ENCODE measurements at regions not wholly inside any gene's neighbourhood (a gene's known extent, or its start where the extent isn't known, plus 50 kb on each side); places are given as distances from the start of the nearest gene placed in this dataset.
"Not testable (repeated sequence)": the region's sequence is repeated elsewhere in the genome, so short reads cannot be mapped to it uniquely, and the experiment has no call there.

DNA sequence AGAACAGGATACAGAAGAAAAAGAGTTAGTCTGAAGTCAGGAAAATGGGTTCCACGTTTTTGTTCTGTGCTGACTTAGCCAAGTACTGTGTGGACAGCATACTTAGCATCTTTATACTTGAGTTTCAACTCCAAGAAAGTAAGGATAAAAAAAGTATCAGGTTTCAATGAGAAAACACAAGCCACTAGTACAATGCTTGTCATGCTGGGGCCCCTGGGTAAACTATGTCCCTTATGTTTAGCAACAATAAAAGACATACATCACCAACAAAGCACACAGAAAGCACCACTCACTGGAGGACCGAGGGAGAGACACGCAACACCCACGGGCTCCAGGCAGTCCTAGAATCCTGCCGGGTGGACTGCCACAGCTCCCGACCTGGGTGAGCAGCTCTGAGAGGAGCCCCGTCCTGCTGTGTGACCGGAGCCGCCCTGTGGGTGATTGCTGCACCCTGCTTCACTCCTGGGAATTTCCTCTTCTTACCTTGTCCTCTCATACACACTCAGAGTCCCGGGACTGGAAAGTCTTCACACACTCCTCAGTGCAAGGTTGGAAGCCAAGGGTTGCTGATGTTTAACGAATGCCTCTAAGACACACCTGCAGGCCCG is 890.5 kb downstream of the BRD1 start:
- DNase-seq: no peak

DNA sequence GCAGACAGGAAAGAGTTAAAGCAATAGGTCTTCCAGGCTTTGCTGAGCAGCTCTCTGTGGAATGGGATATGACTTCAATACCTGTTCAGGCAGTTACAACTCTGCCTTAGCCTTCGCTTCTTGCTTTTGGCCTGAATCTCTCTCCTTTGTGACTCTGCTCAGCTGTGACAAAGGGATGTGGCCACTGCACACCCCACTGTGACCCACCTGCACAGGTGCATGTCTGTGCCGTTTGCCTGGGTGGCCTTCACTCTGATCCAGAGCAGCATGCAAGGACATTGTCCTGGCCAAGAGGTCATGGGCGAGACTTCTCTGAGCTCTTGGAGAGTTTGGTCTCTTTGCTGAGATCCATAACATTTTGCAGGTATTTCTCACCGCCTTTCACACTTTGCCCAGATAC is 891.3 kb downstream of the BRD1 start:
- no peak for DNase-seq

DNA sequence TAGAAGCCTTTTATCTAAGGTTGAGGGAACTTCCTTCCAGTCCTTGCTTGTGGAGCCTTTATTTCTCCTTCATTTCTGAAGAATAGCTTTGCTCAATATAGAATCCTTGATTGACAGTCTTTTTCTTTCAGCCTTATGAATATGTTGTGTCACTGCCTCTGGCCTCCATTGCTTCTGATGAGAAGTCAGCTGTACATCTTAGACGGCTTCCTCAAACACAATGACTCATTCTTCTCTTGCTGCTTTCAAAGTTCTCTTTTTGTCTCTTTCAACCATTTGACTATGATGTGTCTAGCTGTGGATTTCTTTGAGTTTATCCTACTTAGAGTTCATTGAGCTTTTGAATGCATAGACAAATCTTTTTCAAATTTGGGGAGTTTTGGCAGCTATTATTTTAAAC is 893.2 kb downstream of the BRD1 start:
- no peak for DNase-seq

DNA sequence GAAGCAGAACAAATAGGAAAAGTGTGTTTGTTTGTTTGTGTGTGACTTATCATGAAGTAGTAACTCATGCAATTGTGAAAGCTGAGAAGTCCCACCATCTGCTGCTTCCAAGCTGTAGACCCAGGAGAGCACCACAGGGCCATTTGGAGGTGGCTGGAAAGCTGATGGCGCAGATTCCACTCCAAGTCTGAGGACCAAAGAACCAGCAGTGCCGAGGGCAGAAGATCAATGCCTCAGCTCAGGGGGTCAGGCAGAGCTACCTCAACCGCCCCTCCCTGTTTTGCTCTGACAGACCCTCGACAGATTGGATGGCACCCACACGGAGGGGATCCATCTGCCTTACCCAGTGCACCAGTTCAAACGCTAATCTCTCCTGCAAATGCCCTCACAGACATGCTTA is 896.2 kb downstream of the BRD1 start:
- no peak for DNase-seq

DNA sequence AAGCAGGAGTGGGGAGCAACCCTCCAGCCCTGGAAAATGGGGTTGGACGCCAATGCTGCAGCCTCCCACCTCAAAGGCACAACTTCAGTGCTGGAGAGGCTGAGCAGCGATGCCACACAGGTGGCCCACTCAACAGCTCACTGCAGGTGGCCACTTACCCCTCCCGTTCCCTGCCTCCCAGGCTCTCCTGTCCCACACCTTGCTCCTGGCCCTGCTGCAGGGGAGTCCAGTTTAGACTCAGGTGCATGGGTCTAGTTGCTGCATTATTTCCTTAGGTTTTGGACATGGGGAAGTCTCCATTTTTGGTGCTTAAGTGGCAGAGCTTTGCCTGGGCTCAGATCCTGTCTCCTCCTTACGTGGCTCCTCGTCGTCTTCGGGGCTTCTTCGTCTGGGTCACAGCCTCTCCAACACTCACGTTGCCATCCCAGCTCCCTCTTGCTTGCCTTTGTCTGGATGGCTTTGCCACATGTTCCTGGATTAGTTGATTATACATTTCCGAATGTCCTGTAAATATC is 898.3 kb downstream of the BRD1 start:
- no peak for DNase-seq

DNA sequence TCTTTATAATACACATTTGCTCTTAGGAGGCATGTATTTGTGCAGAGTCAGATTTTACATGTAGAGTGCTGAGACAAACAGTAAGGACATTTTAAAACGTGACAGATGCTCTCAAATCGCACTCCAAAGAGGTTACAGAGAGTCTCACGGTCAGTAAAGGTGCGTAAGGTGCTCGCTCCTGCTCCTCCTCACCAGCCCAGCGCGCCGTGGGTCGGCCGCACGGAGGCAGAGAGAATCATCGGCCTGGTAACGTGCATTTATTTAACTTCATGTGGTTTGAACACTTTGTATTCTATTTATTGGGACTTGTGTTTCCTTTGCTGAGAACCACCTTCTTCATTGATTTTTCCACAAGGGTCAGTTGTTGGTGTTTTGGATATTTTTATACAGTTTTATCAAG is 900.1 kb downstream of the BRD1 start:
- DNase-seq: no peak

DNA sequence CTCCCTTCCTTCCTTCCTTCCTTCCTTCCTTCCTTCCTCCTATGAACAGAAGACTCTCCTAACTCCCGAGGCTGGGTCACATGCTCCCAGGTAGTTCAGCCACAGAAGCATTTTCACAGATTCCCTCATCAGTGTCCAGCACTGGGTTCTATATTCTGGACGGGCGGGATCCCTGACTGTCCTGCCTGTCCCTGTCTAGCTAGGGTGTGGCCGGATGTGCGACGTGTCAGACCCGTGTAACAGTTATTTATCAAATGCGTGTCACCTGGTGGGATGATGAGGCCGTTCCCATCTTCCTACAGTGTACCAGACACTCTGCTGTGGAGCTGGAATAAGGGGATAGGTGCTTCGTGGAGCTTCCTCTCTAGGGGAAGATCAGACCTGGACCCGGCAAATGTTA is 901.0 kb downstream of the BRD1 start:
- DNase-seq: no peak

DNA sequence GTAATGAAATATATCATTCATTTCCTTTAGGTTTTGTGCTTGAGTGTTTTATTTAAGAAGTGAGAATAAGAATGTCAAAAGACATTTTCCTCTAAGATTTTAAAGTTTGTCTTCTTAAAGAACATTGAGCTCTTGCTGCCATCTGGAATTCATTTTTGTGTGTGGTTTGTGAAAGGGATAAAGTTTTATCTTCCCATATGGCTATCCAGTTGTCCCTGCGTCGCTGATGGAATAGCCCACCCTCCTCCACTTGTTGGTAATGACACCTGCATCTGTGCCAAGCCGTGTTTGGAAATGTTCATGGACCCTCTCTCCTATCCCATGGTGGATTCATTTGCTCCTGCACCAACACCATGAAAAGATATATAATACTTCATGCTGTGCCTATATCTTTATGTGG is 901.5 kb downstream of the BRD1 start:
- no peak for DNase-seq

DNA sequence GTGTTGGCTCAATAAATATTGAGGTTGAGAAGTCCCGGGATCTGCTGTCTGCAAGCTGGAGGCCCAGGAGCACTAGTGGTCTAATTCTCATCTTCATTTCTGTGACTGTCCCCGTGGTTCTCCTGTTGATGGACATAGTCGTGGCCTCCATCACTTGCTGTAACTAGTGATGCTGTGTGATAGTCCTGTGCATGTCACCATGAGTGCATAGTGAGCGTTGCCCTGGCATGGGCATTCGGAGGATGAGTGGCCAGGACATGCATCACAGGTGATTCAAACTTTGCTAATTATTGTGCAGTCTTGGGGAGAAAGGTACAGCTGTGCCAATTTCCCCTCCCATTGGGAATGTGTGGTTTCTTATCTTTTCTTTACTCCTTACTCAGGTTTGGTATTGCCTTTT is 902.2 kb downstream of the BRD1 start:
- DNase-seq: no peak

DNA sequence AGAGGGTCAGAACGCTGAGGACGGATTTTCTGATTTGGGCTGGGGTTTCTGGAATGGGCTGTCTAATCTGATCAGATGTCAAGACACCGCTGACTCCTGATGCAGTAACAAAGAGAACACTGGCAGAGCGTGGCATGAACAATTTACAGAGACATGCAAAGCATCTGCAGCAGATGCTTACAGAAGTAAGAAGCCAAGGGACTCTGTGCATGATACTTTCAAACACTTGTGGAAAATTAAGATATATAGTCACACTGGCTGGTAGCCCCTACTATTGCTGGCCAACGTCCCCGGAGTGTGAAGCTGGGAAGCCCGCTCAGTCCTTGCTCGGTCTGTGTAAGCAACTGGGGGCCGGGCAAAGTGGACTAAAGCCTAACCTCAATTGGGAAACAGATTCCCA is 903.7 kb downstream of the BRD1 start:
- DNase-seq: no peak

DNA sequence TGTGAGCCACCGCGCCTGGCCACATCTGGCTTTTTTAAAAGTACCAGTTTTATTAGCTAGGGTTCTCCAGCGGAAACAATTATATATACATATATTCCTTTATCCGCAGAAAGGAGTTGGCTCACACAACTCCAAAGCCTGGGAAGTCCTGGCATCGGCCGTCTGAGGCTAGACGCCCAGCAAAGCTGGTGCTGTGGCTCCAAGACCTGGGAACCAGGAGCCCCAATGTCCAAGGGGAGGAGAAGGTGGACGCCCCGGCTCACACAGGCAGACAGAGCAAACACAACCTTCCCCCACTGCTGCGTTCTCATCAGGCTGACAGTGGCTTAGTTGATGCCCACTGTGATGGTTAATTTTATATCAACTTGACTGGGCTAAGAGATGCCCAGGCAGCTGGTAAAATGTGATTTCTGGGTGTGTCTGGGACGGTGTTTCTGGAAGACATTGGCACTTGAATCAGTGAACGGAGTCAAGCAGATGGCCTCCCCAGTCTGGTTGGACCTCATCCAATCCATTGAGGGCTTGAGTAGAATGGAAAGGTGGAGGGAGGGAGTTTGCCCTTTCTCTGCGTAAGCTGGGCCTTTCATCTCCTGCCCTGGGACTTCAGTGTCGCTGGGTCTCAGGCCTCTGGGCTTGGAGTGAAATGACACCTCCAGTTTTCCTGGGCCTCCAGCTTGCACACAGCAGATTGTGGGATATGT is 904.4 kb downstream of the BRD1 start:
- no peak for DNase-seq

DNA sequence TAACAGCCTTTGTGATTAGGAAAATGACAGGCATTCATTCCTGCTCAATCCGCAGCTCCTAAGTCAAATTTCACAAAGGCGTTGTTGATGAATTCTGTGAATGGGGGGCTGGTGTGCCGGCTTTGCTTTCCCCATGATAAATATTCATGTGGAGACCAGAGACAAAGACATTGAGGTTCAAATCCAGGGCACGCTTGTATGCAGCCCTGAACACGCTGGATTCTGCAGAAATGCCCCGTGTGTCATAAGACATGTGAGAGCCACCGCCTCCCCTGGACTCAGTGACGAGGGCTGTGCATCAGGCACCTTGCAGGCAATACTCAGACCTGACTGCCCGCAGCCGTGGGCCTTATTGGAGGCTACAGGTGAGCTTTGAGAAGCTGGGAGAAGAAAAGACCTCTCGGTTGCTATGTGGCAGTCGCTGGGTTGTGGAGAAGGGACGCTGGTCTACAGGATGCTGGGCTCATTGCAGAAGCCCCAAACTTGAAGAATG is 906.2 kb downstream of the BRD1 start:
- no peak for DNase-seq

DNA sequence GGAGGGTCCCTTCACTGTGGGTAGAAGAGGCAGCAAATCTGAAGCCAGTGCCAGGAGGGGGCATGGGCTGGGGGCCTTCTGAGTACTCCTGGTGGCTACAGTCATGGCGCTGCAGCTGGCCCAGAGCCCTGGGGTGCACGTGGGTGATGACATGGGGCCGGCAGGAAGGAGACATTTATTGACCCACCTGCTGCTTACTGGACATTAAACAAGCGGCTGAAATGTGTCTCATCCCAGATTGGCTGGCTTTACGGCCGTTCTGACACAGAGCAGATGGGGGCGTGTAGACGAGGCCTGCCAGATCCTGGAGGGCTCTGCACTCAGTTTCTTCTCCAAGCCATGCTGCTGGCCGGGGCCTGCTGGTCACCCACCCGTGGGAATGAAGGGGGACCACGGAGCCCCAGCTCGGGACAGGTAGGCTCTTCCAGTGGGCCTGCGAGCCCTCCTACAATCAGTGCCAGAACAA is 906.9 kb downstream of the BRD1 start:
- DNase-seq: no peak

DNA sequence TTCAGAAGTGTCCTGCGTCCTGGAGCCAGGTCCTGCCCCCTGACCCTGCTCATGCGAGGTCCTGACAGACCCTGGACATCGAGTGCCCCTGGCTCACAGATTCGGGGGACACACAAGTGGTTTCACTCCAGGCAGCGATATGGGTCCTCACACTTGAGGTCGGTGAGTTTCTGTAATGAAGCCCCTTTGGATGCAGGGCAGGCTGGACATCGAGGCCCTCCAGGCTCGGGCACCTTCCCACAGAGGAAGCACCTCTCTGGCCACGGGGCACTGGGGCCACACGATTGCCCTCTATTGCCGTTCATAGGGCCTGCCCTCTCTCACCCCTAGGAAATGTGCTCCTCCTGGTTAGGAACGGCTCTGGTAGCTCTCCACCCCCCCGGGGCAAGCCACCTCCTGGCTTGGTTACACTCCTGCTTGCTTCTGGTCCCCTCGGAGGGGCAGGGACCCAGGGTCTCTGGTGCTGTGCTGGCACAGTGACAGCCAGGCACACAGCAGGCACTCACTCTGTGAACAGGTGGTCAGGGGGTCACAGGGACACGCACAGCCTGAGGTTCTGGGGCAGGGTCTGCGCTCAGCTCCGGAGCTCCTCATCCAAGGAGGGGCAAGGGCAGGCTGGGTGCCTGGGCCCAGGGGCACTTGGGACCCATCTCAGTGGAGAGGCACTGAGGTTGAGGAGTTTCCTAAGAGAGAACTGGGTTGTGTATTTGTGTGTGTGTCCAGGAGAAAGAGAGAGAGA is 907.7 kb downstream of the BRD1 start:
- no peak for DNase-seq

DNA sequence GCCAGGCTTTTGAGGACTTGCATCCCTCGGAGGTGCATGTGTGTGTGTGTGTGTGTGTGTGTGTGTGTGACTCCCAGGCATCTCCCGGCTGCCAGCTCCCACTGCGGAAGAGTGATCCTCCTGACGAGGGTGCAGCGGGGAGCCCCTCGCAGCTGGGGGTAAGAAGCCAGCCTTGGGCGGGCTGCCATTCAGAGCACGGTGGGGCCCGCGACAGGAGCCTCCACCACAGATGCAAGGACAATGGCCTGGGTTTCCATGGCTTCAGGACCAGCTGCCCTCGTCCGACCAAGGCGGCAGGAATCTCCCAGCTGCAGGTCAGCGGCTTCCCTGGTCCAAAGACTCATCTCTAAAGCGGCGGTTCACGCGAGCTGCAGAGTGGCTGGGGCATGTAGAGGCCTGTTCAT is 908.5 kb downstream of the BRD1 start:
- DNase-seq: no peak

DNA sequence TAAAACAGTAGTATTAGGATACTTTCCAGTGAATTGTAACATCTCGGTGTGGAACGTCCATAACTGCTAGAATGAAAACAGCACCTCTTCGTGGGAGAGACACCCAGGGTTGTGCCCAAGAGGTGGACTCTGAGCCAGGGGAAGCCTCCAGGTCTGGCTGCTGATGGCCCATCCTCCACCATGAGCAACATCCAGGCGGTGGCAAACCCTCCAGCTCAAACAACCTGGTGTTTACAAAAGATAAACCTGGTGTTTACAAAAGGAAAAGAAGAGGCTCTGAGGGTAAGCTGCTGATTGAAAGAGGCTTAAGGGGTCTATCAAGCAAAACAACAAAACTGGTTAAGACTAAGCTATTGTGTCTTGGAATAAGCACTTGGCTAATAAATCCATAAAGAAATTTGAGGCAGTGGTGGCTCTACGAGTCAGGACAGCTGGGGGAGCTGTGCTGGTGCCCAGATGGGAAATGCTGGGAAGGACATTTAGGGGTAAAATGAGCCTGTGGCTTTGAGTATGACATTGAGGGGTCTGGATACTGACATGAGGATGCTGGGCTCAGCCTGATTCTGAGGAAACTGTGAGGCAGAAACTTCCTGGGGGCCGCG is 909.0 kb downstream of the BRD1 start:
- DNase-seq: no peak

DNA sequence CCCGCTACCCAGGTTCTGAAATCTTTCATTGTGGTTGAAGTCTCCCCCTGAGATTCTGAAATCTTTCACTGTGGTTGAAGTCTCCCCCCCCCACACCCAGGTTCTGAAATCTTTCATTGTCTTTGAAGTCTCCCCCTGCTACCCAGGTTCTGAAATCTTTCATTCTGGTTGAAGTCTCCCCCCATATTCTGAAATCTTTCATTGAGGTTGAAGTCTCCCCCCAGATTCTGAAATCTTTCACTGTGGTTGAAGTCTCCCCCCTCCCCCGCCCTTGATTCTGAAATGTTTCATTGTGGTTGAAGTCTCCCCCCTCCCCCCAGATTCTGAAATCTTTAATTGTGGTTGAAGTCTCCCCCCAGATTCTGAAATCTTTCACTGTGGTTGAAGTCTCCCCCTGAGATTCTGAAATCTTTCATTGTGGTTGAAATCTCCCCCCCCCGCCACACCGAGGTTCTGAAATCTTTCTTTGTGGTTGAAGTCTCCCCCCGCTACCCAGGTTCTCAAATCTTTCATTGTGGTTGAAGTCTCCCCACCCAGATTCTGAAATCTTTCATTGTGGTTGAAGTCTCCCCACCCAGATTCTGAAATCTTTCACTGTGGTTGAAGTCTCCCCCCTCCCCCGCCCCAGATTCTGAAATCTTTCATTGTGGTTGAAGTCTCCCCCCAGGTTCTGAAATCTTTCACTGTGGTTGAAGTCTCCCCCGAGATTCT is 915.2 kb downstream of the BRD1 start:
- DNase-seq: not testable (repeated sequence)

DNA sequence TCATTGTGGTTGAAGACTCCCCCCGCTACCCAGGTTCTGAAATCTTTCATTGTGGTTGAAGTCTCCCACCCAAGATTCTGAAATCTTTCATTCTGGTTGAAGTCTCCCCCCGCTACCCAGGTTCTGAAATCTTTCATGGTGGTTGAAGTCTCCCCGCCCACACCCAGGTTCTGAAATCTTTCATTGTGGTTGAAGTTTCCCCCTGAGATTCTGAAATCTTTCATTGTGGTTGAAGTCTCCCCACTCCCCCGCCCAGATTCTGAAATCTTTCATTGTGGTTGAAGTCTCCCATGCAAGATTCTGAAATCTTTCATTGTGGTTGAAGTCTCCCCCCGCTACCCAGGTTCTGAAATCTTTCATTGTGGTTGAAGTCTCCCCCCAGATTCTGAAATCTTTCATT is 916.0 kb downstream of the BRD1 start:
- not testable (repeated sequence) for DNase-seq

DNA sequence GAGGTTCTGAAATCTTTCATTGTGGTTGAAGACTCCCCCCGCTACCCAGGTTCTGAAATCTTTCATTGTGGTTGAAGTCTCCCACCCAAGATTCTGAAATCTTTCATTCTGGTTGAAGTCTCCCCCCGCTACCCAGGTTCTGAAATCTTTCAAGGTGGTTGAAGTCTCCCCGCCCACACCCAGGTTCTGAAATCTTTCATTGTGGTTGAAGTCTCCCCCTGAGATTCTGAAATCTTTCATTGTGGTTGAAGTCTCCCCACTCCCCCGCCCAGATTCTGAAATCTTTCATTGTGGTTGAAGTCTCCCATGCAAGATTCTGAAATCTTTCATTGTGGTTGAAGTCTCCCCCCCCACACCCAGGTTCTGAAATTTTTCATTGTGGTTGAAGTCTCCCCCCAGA is 916.6 kb downstream of the BRD1 start:
- not testable (repeated sequence) for DNase-seq

DNA sequence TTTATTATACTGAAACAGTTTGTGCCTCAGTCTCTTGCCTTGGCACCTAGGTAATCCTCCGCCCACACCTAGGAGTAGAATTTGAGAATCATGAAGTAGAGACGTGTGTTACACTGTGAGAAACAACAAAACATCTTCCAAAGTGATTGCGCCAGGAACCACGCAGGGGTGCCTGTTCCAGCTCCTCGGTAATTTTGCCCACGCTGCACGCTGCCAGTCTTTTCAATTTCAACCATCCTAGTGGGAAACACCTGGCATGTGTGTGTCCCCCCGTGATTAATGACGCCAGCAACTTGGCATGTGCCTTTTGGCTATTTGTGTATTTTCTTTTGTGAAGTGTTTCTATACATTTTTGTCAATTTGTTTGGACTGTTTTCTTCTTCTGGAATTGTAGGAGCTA is 919.1 kb downstream of the BRD1 start:
- no peak for DNase-seq

DNA sequence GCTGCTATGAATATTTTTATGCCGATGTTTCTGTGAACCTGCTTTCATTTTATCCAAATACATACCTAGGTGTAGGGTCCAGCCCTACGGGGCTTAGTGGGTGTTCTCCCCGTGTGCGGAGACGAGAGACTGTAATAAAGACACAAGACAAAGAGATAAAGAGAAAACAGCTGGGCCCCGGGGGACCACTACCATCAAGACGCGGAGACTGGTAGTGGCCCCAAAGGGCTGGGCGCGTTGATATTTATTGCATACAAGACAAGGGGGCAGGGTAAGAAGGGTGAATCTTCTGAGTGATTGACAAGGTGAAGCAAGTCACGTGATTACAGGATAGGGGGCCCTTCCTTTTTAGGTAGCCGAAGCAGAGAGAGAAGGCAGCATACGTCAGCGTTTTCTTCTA is 920.1 kb downstream of the BRD1 start:
- DNase-seq: no peak

DNA sequence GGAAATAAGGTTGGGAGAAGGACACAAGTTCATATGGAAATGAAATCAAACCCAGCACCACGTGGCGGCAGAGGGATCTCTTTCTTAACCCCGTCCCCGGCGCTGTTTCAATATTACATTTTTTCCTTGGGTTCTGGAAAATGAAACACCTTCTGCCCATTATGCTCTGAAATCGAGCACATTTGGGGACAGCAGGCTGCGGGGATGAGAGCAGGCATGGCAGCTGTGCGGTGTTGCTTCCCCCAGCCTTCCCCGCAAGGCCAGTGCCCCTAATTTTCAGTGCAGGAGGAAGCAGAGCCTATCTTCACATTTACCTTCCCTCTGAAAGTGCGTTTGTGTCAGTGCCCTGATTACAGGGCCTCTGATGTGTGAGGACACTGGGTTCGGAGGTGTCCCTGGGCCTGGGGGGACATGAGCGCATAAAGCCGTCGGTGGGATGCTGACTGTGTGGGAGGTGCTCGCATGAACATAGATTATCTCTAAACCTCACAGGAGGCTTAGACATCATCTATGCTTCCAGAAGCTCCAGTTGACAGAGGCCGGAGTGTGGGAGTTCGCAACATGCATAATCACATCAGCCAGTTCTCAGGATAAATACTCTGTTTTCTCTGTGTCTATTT is 921.3 kb downstream of the BRD1 start:
- no peak for DNase-seq
